GM23248 (cell line): ENCODE measurements at regions not wholly inside any gene's neighbourhood (a gene's known extent, or its start where the extent isn't known, plus 50 kb on each side); places are given as distances from the start of the nearest gene placed in this dataset.

ENCODE experiments used
- DNase-seq: peaks from one replicate; pipeline ENCODE4 v3.0.0-alpha.2; 2015
- H2AFZ ChIP-seq: fragments of 200-600 bp; sonication (generic); 2 replicates; pipeline ENCODE4 v1.6.1; 2016; ENCODE audit warnings: antibody characterized with exemption
- H3F3A ChIP-seq: fragments of 200-600 bp; sonication (generic); 2 replicates; pipeline ENCODE4 v1.6.1; 2016; ENCODE audit warnings: mild to moderate bottlenecking, antibody characterized with exemption, mixed run types; ENCODE audit not compliant: insufficient read depth
- H3K27ac ChIP-seq: fragments of 200-600 bp; sonication (generic); 2 replicates; pipeline ENCODE4 v1.5.1; 2016; ENCODE audit warnings: mild to moderate bottlenecking
- H3K27me3 ChIP-seq: fragments of 200-600 bp; sonication (generic); replicated peaks from 2 replicates; pipeline ENCODE4 v1.6.1; 2016; ENCODE audit warnings: mild to moderate bottlenecking; ENCODE audit not compliant: insufficient read depth
- H3K36me3 ChIP-seq: fragments of 200-600 bp; sonication (generic); 2 replicates; pipeline ENCODE4 v1.6.1; 2016; ENCODE audit warnings: low read depth, mild to moderate bottlenecking
- H3K4me1 ChIP-seq: fragments of 200-600 bp; sonication (generic); 2 replicates; pipeline ENCODE4 v1.6.1; 2016; ENCODE audit warnings: mild to moderate bottlenecking; ENCODE audit not compliant: insufficient read depth
- H3K4me2 ChIP-seq: fragments of 200-600 bp; sonication (generic); one replicate; pipeline ENCODE4 v1.6.1; 2016; ENCODE audit warnings: mild to moderate bottlenecking; ENCODE audit not compliant: unreplicated experiment
- H3K4me3 ChIP-seq: fragments of 200-600 bp; sonication (generic); 2 replicates; pipeline ENCODE4 v1.5.1; 2016; ENCODE audit warnings: mild to moderate bottlenecking
- H3K79me2 ChIP-seq: fragments of 200-600 bp; sonication (generic); 2 replicates; pipeline ENCODE4 v1.6.1; 2016; ENCODE audit warnings: mild to moderate bottlenecking; ENCODE audit not compliant: insufficient read depth
- H3K9ac ChIP-seq: fragments of 200-600 bp; sonication (generic); 2 replicates; pipeline ENCODE4 v1.6.1; 2016; ENCODE audit warnings: mild to moderate bottlenecking
- H3K9me2 ChIP-seq: fragments of 200-600 bp; sonication (generic); 2 replicates; pipeline ENCODE4 v1.6.1; 2016; ENCODE audit warnings: mixed run types, mild to moderate bottlenecking, moderate library complexity; ENCODE audit not compliant: insufficient read depth
- H3K9me3 ChIP-seq: fragments of 200-600 bp; sonication (generic); one replicate; pipeline ENCODE4 v1.6.1; 2017; ENCODE audit warnings: low read depth
- H4K20me1 ChIP-seq: fragments of 200-600 bp; sonication (generic); 2 replicates; pipeline ENCODE4 v1.6.0; 2016; ENCODE audit not compliant: insufficient read depth
- EZH2 ChIP-seq: fragments of 200-600 bp; sonication (generic); IDR thresholded peaks from 2 replicates; pipeline ENCODE4 v1.6.1; 2018; ENCODE audit warnings: antibody characterized with exemption, mild to moderate bottlenecking; ENCODE audit not compliant: insufficient read depth, poor library complexity, severe bottlenecking
- EZH2phosphoT487 ChIP-seq: fragments of 200-600 bp; sonication (generic); IDR thresholded peaks from 2 replicates; pipeline ENCODE4 v1.6.1; 2018; ENCODE audit warnings: antibody characterized with exemption, moderate library complexity, mild to moderate bottlenecking, low read depth; ENCODE audit not compliant: insufficient read depth
- WGBS, 2 experiments: methylation state at CpG; one replicate each; pipeline ENCODE4 v1.1.6; 2015 to 2017; ENCODE audit warnings: low lambda C conversion rate in 2 of 2, low coverage in 1 of 2; ENCODE audit errors: missing lambda C conversion rate in 2 of 2; 5-methylcytosine and 5-hydroxymethylcytosine counted together
- in situ Hi-C: fragments of 300-500 bp; cut with MboI; formaldehyde crosslinking; loops from 2 replicates; pipeline ENCODE4 v1.15.0; 2020

DNA sequence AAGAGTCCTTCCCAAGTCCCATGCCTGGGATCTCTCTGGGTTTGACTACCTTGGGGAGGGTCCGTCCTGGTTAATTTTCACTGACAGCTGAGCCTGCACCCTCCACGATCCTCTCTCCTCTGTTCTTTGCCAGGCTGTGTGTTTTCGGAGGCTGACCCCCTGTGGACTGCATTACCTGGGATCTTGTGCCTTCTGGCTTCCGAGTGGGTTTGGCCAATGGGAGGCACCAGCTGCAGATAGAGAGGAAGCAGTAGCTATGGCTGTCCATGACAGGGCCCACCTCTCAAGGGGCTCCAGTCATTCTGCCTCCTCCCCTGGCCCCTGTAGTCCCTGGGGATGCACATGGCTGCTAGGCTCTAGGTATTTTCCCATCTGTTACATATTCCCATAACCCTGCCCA lies 285.0 kb downstream of the DMRT2 start:
- TF ChIP-seq EZH2 (no peak), EZH2phosphoT487 (no peak)
- WGBS, 2 experiments: 50 to 51% methylated on average over 4 of the region's 4 CpGs
- H3K4me3 ChIP-seq: no peak overlapping the region
- no peaks in the 10 kb centered on the region for H3K79me2 ChIP-seq
- H3F3A ChIP-seq: no peaks in the 10 kb centered on the region
- in situ Hi-C loops: no loop called here
- H3K27me3 ChIP-seq: no peaks in the 10 kb centered on the region
- H2AFZ ChIP-seq: no peak overlapping the region
- no peak overlapping the region for H3K4me2 ChIP-seq
- H3K9me3 ChIP-seq: no peaks in the 10 kb centered on the region
- H3K27ac ChIP-seq: no peak overlapping the region
- H3K36me3 ChIP-seq: no peaks in the 10 kb centered on the region
- H3K9ac ChIP-seq: no peak overlapping the region
- H3K9me2 ChIP-seq: no peaks in the 10 kb centered on the region
- no peaks in the 10 kb centered on the region for H3K4me1 ChIP-seq
- no peak for DNase-seq
- H4K20me1 ChIP-seq: no peaks in the 10 kb centered on the region

- H3K79me2 ChIP-seq: no peaks in the 10 kb centered on the region
- no peak overlapping the region for H3K4me2 ChIP-seq
- no peak overlapping the region for H2AFZ ChIP-seq
- no peak overlapping the region for H3K9ac ChIP-seq
- H4K20me1 ChIP-seq: no peaks in the 10 kb centered on the region
- WGBS, 2 experiments: 35 to 37% methylated on average over 2 of the region's 2 CpGs
- no peaks in the 10 kb centered on the region for H3K27me3 ChIP-seq
- no peaks in the 10 kb centered on the region for H3K4me1 ChIP-seq
- H3K9me2 ChIP-seq: no peaks in the 10 kb centered on the region
- H3F3A ChIP-seq: no peaks in the 10 kb centered on the region
- TF ChIP-seq EZH2 (no peak), EZH2phosphoT487 (no peak)
- in situ Hi-C loops: no loop called here
- no peaks in the 10 kb centered on the region for H3K36me3 ChIP-seq
- H3K4me3 ChIP-seq: no peak overlapping the region
- no peak overlapping the region for H3K27ac ChIP-seq
- DNase-seq: peak; percentile 8
- no peaks in the 10 kb centered on the region for H3K9me3 ChIP-seq
Measured at GRCh38 chr9:1337169-1337568, 287.0 kb downstream of the DMRT2 start.

DNA sequence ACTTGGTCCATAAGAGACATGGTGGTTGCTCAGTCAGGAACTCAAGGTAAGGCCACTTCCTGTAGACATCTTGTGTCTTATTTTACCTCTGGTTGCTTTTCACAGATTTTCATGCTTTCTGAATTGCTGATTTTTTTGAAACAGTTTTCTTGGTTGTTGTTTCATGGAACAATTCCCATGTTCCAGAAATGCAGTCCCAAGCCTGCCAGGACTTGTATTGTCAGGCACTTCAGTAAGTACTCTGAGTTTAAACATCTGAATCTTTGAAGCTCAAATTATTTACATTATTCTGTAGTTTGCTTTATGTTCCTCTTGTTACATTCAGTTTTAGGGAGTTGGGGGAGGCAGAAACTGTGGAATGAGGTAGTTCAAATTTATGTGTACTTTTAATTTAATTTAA lies 290.2 kb downstream of the DMRT2 start:
- H3K9me3 ChIP-seq: peaks cover 5% of the 10 kb centered on the region
- no peak overlapping the region for H3K4me3 ChIP-seq
- TF ChIP-seq EZH2phosphoT487 (no peak), EZH2 (no peak)
- no peaks in the 10 kb centered on the region for H3F3A ChIP-seq
- H3K4me2 ChIP-seq: no peak overlapping the region
- H2AFZ ChIP-seq: no peak overlapping the region
- no peak for DNase-seq
- in situ Hi-C loops: no loop called here
- no peaks in the 10 kb centered on the region for H3K79me2 ChIP-seq
- H3K27me3 ChIP-seq: no peaks in the 10 kb centered on the region
- H3K9ac ChIP-seq: no peak overlapping the region
- no peaks in the 10 kb centered on the region for H3K36me3 ChIP-seq
- H3K4me1 ChIP-seq: no peaks in the 10 kb centered on the region
- H3K27ac ChIP-seq: no peak overlapping the region
- H4K20me1 ChIP-seq: no peaks in the 10 kb centered on the region
- H3K9me2 ChIP-seq: no peaks in the 10 kb centered on the region

DNA sequence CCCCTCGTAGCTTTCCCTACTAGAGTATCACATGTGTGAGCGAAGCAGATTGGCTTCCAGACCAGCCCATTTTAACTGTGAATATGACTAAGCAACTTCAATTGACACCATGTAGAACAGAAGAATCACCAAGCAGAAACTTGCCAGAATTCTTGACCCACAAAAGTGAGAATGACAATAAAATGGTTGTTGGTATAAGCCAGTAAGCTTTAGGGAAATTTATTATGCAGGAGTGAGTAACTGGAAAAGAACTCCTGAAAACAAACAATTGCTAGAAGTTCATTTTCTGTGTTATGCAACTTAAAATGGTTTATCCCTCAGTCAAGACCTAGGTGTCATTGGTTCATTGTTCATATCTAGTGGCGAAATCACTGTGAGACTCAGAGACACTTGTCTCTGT lies 303.1 kb downstream of the DMRT2 start:
- H3K79me2 ChIP-seq: no peaks in the 10 kb centered on the region
- no peak for DNase-seq
- no peaks in the 10 kb centered on the region for H4K20me1 ChIP-seq
- TF ChIP-seq EZH2phosphoT487: no peak
- TF ChIP-seq EZH2: no peak
- H3K4me2 ChIP-seq: no peak overlapping the region
- no peak overlapping the region for H3K9ac ChIP-seq
- in situ Hi-C loops: no loop called here
- no peaks in the 10 kb centered on the region for H3K9me2 ChIP-seq
- H3K36me3 ChIP-seq: no peaks in the 10 kb centered on the region
- H2AFZ ChIP-seq: no peak overlapping the region
- no peak overlapping the region for H3K27ac ChIP-seq
- H3K27me3 ChIP-seq: no peaks in the 10 kb centered on the region
- H3K4me1 ChIP-seq: no peaks in the 10 kb centered on the region
- WGBS, 2 experiments: 25 to 38% methylated on average over 3 of the region's 3 CpGs
- no peaks in the 10 kb centered on the region for H3F3A ChIP-seq
- H3K9me3 ChIP-seq: no peaks in the 10 kb centered on the region
- H3K4me3 ChIP-seq: no peak overlapping the region

GRCh38 chr9:1354086-1354485 lies 303.9 kb downstream of the DMRT2 start:
- no peaks in the 10 kb centered on the region for H4K20me1 ChIP-seq
- no peak overlapping the region for H3K27ac ChIP-seq
- no peak for TF ChIP-seq EZH2
- TF ChIP-seq EZH2phosphoT487: no peak
- no peak overlapping the region for H2AFZ ChIP-seq
- H3K27me3 ChIP-seq: no peaks in the 10 kb centered on the region
- H3K9me2 ChIP-seq: no peaks in the 10 kb centered on the region
- in situ Hi-C loops: no loop called here
- no peak overlapping the region for H3K9ac ChIP-seq
- H3K4me3 ChIP-seq: no peak overlapping the region
- 46 to 51% methylated on average over 5 of the region's 5 CpGs for WGBS, 2 experiments
- H3K79me2 ChIP-seq: no peaks in the 10 kb centered on the region
- DNase-seq: no peak
- H3K36me3 ChIP-seq: no peaks in the 10 kb centered on the region
- H3K4me2 ChIP-seq: no peak overlapping the region
- H3K9me3 ChIP-seq: no peaks in the 10 kb centered on the region
- H3F3A ChIP-seq: no peaks in the 10 kb centered on the region
- no peaks in the 10 kb centered on the region for H3K4me1 ChIP-seq
